IMR-90 (cell line): ENCODE measurements at regions not wholly inside any gene's neighbourhood (a gene's known extent, or its start where the extent isn't known, plus 50 kb on each side); places are given as distances from the start of the nearest gene placed in this dataset.

Experiments used
- POLR2A ChIP-seq: IDR thresholded peaks from 2 replicates; pipeline ENCODE4 v1.6.1; 2012; ENCODE audit warnings: mild to moderate bottlenecking, low read depth, low read length
- RAD21 ChIP-seq: IDR thresholded peaks from 2 replicates; pipeline ENCODE4 v1.6.1; 2012; ENCODE audit warnings: low read length, improper control_type of control experiment
- SMC3 ChIP-seq: fragments of 150-350 bp; IDR thresholded peaks from 2 replicates; pipeline ENCODE4 v1.6.1; 2016; ENCODE audit warnings: low read depth, mild to moderate bottlenecking, antibody characterized with exemption, low read length, moderate library complexity
- USF2 ChIP-seq: fragments of 150-350 bp; IDR thresholded peaks from 2 replicates; pipeline ENCODE4 v1.6.1; 2017; ENCODE audit warnings: mild to moderate bottlenecking, antibody characterized with exemption, low read length, low read depth

- TF ChIP-seq POLR2A (no peak), USF2 (no peak), SMC3 (no peak), RAD21 (no peak)
Measured at GRCh38 chr1:5485436-5485835, 506.8 kb downstream of the NPHP4 start.
